22Rv1 (cell line): ENCODE measurements at regions not wholly inside any gene's neighbourhood (a gene's known extent, or its start where the extent isn't known, plus 50 kb on each side); places are given as distances from the start of the nearest gene placed in this dataset.
"Not testable (repeated sequence)": the region's sequence is repeated elsewhere in the genome, so short reads cannot be mapped to it uniquely, and the experiment has no call there.

Experiments
- H3K27ac ChIP-seq: fragments of 450-650 bp; 2 replicates; pipeline ENCODE4 v1.5.1; 2017
- CTCF ChIP-seq: fragments of 450-650 bp; IDR thresholded peaks from 2 replicates; pipeline ENCODE4 v1.5.1; 2017; ENCODE audit warnings: mild to moderate bottlenecking
- ZFX ChIP-seq: fragments of 450-650 bp; IDR thresholded peaks from 2 replicates; pipeline ENCODE4 v1.6.1; 2017; ENCODE audit warnings: antibody characterized with exemption, borderline replicate concordance

- no peak for TF ChIP-seq CTCF
- no peak for TF ChIP-seq ZFX
- no peak overlapping the region for H3K27ac ChIP-seq
These were observed 396.2 kb downstream of the CD83 start for GRCh38 chr6:14513496-14514393.

- no peak for TF ChIP-seq CTCF
- TF ChIP-seq ZFX, result no peak
- H3K27ac ChIP-seq, result no peak overlapping the region
These were observed 399.4 kb downstream of the CD83 start for GRCh38 chr6:14516956-14517355.

- no peak for TF ChIP-seq CTCF
- TF ChIP-seq ZFX, result no peak
- H3K27ac ChIP-seq, result no peak overlapping the region
These were observed 400.0 kb downstream of the CD83 start for GRCh38 chr6:14517516-14518105.

GRCh38 chr6:14518515-14519217 is 401.1 kb downstream of the CD83 start:
- TF ChIP-seq ZFX, result no peak
- TF ChIP-seq CTCF, result no peak
- no peak overlapping the region for H3K27ac ChIP-seq

GRCh38 chr6:14520029-14520428 is 402.5 kb downstream of the CD83 start:
- TF ChIP-seq CTCF (no peak), ZFX (no peak)
- H3K27ac ChIP-seq, result no peak overlapping the region

- no peak for TF ChIP-seq CTCF
- TF ChIP-seq ZFX, result no peak
These were observed 403.0 kb downstream of the CD83 start for GRCh38 chr6:14520536-14520935.

GRCh38 chr6:14521141-14521540 is 403.6 kb downstream of the CD83 start:
- TF ChIP-seq CTCF (no peak), ZFX (no peak)
- no peak overlapping the region for H3K27ac ChIP-seq

More at GRCh38 chr6:14520536-14520935, 403.0 kb downstream of the CD83 start:
- no peak overlapping the region for H3K27ac ChIP-seq

- not testable (repeated sequence) for H3K27ac ChIP-seq
These were observed 404.3 kb downstream of the CD83 start for GRCh38 chr6:14521861-14522260.
